Daoy (cell line): ENCODE measurements at regions not wholly inside any gene's neighbourhood (a gene's known extent, or its start where the extent isn't known, plus 50 kb on each side); places are given as distances from the start of the nearest gene placed in this dataset.

Experiments used
- DNase-seq: peaks from one replicate; pipeline ENCODE4 v3.0.0-alpha.2; 2015; ENCODE audit warnings: low read depth

GRCh38 chr12:93154753-93155480, 222.8 kb upstream of the NUDT4 start:
- no peak for DNase-seq

- no peak for DNase-seq
Measured at GRCh38 chr12:93156086-93156716, 221.5 kb upstream of the NUDT4 start.

GRCh38 chr12:93157279-93157678, 220.4 kb upstream of the NUDT4 start:
- no peak for DNase-seq

GRCh38 chr12:93158065-93158843, 219.5 kb upstream of the NUDT4 start:
- no peak for DNase-seq

- DNase-seq: no peak
Measured at GRCh38 chr12:93163260-93164036, 214.3 kb upstream of the NUDT4 start.

- DNase-seq: no peak
Measured at GRCh38 chr12:93164103-93164880, 213.4 kb upstream of the NUDT4 start.

GRCh38 chr12:93165384-93165932, 212.3 kb upstream of the NUDT4 start:
- no peak for DNase-seq

- DNase-seq: no peak
Measured at GRCh38 chr12:93166541-93167307, 211.0 kb upstream of the NUDT4 start.

- no peak for DNase-seq
Measured at GRCh38 chr12:93167331-93167730, 210.4 kb upstream of the NUDT4 start.

GRCh38 chr12:93167841-93168492, 209.8 kb upstream of the NUDT4 start:
- DNase-seq: peak; percentile 25

- no peak for DNase-seq
Measured at GRCh38 chr12:93168751-93169150, 209.0 kb upstream of the NUDT4 start.

GRCh38 chr12:93169536-93169935, 208.2 kb upstream of the NUDT4 start:
- DNase-seq: no peak

GRCh38 chr12:93170928-93171327, 206.8 kb upstream of the NUDT4 start:
- DNase-seq: no peak

GRCh38 chr12:93173178-93173957, 204.4 kb upstream of the NUDT4 start:
- DNase-seq: peak; percentile 52

- DNase-seq: no peak
Measured at GRCh38 chr12:93174048-93174447, 203.7 kb upstream of the NUDT4 start.

GRCh38 chr12:93174473-93174872, 203.3 kb upstream of the NUDT4 start:
- DNase-seq: no peak

GRCh38 chr12:93176165-93176564, 201.6 kb upstream of the NUDT4 start:
- no peak for DNase-seq

GRCh38 chr12:93176610-93177126, 201.1 kb upstream of the NUDT4 start:
- DNase-seq: no peak
